Putamen (tissue), 1 donor: ENCODE measurements at regions not wholly inside any gene's neighbourhood (a gene's known extent, or its start where the extent isn't known, plus 50 kb on each side); places are given as distances from the start of the nearest gene placed in this dataset.
"Not testable (repeated sequence)": the region's sequence is repeated elsewhere in the genome, so short reads cannot be mapped to it uniquely, and the experiment has no call there.

Source experiments
- DNase-seq: peaks from one replicate; pipeline ENCODE4 v3.0.0-alpha.2; 2016; ENCODE audit warnings: low spot score

- no peak for DNase-seq
These were observed 51.7 kb upstream of the ATIC start for GRCh38 chr2:215260097-215260677.

- DNase-seq: no peak
These were observed 62.4 kb upstream of the ATIC start for GRCh38 chr2:215249501-215249900.

GRCh38 chr2:215245919-215246318 lies 65.9 kb upstream of the ATIC start:
- DNase-seq: not testable (repeated sequence)

- DNase-seq: peak; percentile 65
These were observed 70.0 kb upstream of the ATIC start for GRCh38 chr2:215241791-215242305.

DNA sequence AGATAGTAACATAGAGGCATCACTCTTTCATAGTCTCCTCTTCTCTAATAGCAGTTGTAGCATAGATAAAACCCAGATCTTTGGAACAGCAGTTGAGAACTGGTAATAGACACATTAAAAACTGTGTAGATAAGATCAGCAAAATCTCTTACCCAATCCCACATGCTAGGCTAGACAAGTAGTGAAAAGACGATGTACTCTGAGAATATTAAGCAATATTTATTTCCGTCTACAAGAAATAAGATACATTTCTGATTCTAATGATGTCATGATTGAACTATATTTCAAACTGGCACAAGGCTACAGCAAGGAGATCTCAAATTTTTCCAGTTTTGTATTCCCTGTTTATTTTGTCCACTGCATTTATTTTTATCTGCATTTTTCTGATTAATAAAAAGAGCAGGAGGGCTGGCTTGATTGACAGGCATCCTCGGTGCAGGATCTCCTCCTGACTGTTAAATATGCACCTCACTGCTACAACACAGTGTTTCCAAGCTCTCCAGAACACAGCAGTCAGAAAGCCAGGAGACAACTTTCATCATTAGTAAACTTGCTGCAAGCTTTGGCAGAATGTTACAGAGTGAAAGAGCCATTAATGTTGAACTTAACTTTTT lies 73.3 kb upstream of the ATIC start:
- no peak for DNase-seq

DNA sequence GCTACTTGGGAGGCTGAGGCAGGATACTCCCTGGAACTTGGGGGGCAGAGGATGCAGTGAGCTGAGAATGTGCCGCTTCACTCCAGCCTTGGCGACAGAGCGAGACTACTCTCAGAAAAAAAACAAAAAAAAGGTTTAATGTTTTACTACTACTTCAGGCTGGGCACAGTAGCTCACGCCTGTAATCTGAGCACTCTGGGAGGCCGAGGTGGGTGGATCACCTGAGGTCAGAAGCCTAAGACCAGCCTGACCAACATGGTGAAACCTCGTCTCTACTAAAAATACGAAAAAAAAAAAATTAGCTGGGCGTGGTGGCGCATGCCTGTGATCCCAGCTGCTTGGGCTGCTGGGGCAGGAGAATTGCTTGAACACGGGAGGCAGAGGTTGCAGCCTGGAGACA lies 75.7 kb upstream of the ATIC start:
- DNase-seq: no peak

DNA sequence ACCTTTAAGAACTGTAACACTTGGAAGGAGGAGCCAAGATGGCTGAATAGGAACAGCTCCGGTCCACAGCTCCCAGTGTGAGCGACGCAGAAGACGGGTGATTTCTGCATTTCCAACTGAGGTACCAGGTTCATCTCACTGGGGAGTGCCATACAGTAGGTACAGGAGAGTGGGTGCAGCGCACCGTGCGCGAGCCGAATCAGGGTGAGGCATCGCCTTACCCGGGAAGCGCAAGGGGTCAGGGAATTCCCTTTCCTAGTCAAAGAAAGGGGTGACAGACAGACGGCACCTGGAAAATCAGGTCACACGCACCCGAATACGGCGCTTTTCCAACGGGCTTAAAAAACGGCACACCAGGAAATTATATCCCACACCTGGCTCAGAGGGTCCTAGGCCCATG lies 81.8 kb upstream of the ABCA12 start:
- not testable (repeated sequence) for DNase-seq

DNA sequence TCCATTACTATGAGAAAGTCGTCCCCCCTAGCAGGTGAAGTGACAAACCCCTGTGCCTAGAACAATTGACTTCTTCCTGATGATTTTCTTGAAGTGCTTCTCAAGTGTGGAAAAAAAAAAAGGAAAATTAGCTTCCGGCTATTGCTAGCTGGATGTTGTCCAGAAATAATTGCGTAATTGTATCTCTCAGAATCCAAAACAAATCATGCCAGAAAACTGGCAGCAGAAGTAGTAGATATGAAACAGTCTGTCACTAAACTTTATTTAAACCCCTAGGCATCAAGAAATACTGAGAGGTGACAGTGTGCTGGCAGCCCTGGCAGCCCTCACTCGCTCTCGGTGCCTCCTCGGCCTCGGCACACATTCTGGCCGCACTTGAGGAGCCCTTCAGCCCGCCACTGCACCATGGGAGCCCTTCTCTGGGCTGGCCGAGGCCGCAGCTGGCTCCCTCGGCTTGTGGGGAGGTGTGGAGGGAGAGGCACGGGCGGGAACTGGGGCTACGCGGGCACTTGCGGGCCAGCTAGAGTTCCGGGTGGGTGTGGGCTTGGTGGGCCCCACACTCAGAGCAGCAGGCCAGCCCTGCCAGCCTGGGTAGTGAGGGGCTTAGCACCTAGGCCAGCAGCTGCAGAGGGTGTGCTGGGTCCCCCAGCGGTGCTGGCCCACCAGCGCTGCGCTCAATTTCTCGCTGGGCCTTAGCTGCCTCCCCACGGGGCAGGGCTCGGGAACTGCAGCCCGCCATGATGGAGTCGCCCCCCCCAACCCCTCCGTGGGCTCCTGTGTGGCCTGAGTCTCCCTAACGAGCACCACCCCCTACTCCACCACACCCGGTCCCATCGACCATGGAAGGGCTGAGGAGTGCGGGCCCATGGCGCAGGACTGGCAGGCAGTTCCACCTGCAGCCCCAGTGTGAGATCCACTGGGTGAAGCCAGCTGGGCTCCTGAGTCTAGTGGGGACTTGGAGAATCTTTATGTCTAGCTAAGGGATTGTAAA lies 80.5 kb upstream of the ABCA12 start:
- DNase-seq: no peak

- DNase-seq: no peak
These were observed 78.4 kb upstream of the ABCA12 start for GRCh38 chr2:215216806-215217205.

DNA sequence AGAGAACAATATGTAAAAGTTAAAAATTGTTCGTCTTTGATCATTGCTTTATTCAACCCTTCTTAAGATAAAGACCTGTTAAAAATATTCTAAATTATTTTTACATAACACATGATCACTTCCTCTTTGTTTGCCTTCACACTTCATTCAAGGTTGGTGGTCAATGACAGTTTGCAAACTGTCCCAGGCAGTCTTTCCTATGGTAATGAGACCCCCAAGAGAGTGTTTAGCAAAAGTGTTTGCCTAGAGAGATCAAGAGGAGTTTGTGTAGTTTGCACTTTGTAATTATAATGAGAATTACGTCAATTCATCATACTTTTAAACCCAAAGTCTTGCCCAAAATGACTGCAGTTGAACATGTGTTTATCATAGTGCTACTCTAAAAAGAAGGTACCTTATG lies 77.2 kb upstream of the ABCA12 start:
- no peak for DNase-seq

DNA sequence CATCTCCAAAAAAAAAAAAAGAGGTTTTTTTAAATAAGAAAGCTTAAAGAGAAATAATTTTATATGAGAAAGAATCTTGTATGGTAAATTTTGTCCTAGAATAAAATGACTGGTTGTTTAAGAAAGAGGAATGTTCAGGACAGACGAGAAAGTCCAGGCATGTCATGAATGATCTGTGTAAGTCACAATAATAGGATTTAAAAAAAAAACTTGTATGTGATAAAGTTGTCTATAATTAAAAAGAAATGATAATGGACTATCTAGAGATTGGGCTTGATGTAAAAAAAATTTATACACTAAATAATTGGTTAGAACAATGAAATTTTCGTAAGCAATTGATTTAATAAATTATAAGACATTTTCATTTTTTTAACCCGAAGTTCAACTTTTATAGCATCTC lies 71.7 kb upstream of the ABCA12 start:
- DNase-seq: no peak

- no peak for DNase-seq
These were observed 69.5 kb upstream of the ABCA12 start for GRCh38 chr2:215207791-215208367.

DNA sequence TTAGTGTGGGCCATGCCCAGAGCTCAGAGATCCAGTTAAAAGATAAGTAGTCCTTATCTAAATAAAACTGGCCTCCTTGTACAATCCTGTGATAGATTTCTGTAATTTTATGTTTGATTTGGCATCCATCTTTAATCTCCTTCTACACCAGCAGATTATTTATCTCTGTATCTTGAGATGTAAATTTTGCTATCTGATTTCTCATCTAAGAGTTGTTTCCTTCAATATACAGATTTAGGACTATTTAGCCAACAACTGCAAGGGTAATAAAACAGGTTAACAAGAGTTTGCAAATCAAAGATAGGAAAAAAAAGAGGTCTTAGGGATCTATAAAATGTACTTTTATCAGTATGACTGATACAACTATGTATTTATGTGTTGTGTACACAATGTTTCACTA lies 68.6 kb upstream of the ABCA12 start:
- DNase-seq: no peak

DNA sequence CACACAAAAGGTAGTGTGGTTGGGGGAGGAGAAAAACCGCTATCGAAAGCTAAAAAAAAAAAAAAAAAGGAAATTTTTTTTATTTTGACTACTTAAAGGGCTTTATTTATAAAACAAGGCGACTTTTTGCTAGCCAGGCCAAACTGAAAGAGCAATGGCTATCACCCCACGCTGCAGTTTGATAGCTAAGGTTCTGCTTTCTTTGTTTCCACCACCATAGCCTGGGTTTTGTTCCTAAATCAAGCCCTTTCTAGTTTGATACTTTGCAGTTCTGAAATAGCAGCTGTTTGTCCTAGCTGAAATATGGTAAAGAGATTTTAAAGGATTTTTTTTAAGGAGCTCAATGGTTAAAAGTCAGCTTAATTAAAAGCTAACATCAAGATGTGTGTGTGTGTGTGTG lies 67.4 kb upstream of the ABCA12 start:
- no peak for DNase-seq

- no peak for DNase-seq
These were observed 53.1 kb upstream of the ABCA12 start for GRCh38 chr2:215191477-215191876.

- DNase-seq: no peak
These were observed 52.2 kb upstream of the ABCA12 start for GRCh38 chr2:215190588-215190987.

- no peak for DNase-seq
These were observed 51.0 kb upstream of the ABCA12 start for GRCh38 chr2:215189393-215189792.
